Gastrocnemius medialis (tissue), 4 donors: ENCODE measurements at regions not wholly inside any gene's neighbourhood (a gene's known extent, or its start where the extent isn't known, plus 50 kb on each side); places are given as distances from the start of the nearest gene placed in this dataset.

Experiments used
- POLR2A ChIP-seq, 2 donors: fragments of 450-650 bp; IDR thresholded peaks; one replicate each; pipeline ENCODE4 v1.6.1; 2017; ENCODE audit warnings: antibody characterized with exemption in 2 of 2, mild to moderate bottlenecking in 2 of 2, moderate library complexity in 2 of 2
- TF ChIP-seq, protein P1 (sequence below), 5 experiments: fragments of 450-650 bp in 3 of 5; fragments of 200-600 bp in 2 of 5; sonication (generic) in 2 of 5; IDR thresholded peaks in 4 of 5; conservative IDR thresholded peaks in 1 of 5; 1 replicate in 4 of 5; 2 replicates in 1 of 5; pipeline ENCODE4 v1.5.1; 2016 to 2019; ENCODE audit warnings: antibody characterized with exemption in 5 of 5, mild to moderate bottlenecking in 3 of 5, moderate library complexity in 3 of 5

DNA sequence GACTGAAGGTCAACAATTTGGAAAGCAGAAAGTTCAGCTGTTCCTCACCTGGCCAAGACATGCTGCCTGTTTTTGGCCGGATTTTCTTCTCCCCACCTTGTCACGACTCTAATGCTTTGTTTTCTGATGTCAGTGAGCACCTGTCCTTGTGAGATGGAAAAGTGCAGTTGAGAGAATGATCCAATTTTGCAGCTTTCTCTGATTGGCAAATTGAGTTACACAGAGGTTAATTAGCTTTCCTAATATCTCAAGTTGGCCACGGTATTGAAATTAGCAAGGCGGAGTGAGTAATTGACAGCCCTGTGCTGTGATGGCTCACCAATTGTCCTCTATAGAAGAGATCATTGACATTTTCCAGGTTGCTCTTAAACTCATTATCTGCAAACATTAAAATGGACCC, 126.8 kb upstream of the VCX3A start:
- TF ChIP-seq, protein P1, sequence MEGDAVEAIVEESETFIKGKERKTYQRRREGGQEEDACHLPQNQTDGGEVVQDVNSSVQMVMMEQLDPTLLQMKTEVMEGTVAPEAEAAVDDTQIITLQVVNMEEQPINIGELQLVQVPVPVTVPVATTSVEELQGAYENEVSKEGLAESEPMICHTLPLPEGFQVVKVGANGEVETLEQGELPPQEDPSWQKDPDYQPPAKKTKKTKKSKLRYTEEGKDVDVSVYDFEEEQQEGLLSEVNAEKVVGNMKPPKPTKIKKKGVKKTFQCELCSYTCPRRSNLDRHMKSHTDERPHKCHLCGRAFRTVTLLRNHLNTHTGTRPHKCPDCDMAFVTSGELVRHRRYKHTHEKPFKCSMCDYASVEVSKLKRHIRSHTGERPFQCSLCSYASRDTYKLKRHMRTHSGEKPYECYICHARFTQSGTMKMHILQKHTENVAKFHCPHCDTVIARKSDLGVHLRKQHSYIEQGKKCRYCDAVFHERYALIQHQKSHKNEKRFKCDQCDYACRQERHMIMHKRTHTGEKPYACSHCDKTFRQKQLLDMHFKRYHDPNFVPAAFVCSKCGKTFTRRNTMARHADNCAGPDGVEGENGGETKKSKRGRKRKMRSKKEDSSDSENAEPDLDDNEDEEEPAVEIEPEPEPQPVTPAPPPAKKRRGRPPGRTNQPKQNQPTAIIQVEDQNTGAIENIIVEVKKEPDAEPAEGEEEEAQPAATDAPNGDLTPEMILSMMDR (IDR thresholded peaks at IDR 0.05 in 4 of 5, conservative IDR thresholded peaks at IDR 0.05 in 1 of 5), result no peak
- no peak for TF ChIP-seq POLR2A (IDR thresholded peaks at IDR 0.05)
